ENCODE measurements at regions not wholly inside any gene's neighbourhood (a gene's known extent, or its start where the extent isn't known, plus 50 kb on each side); places are given as distances from the start of the nearest gene placed in this dataset.

DNA sequence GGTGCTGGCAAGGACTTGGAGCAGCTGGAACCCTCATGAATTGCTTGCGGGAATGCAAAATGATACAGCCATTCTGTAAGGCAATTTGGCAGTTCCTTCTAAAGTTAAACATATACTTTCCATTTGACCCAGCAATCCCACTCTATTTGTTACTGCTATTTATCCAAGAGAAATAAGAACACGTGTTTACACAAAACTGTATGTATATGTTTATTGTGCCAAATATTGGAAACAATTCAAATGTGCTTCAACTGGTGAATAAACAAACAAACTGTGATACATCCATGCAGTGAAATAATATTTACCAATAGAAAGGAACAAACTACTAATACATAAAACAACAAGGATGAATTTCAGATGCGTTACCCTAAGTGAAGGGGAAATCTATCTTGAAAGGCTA, 60.0 kb upstream of the NTRK3 start:
- TF ChIP-seq CTCF (IDR thresholded peaks at IDR 0.05 in 8 of 11, conservative IDR thresholded peaks at IDR 0.05 in 3 of 11) = no peak
- TF ChIP-seq POLR2AphosphoS5 (IDR thresholded peaks at IDR 0.05) = no peak
